ENCODE measurements at regions not wholly inside any gene's neighbourhood (a gene's known extent, or its start where the extent isn't known, plus 50 kb on each side); places are given as distances from the start of the nearest gene placed in this dataset.

- intact Hi-C loops (cut with micrococcal nuclease) = no loop called here
Observed at GRCh38 chr13:111394211-111394922, 73.9 kb downstream of the TEX29 start.

- intact Hi-C loops (cut with micrococcal nuclease) = no loop called here
Observed at GRCh38 chr13:111395511-111396393, 75.3 kb downstream of the TEX29 start.

- intact Hi-C loops (cut with micrococcal nuclease) = no loop called here
Observed at GRCh38 chr13:111396457-111396856, 76.0 kb downstream of the TEX29 start.

- intact Hi-C loops (cut with micrococcal nuclease) = no loop called here
Observed at GRCh38 chr13:111397202-111397880, 76.9 kb downstream of the TEX29 start.

GRCh38 chr13:111398196-111398595, 77.8 kb downstream of the TEX29 start:
- intact Hi-C loops (cut with micrococcal nuclease) = no loop called here

GRCh38 chr13:111398715-111399299, 78.4 kb downstream of the TEX29 start:
- intact Hi-C loops (cut with micrococcal nuclease) = no loop called here

GRCh38 chr13:111399334-111399733, 78.9 kb downstream of the TEX29 start:
- intact Hi-C loops (cut with micrococcal nuclease) = no loop called here

- intact Hi-C loops (cut with micrococcal nuclease) = loop anchor here (5.0 kb wide), 1 partner anchor 333 kb away; no protein-coding TSS in a partner anchor
Observed at GRCh38 chr13:111399776-111400538, 79.5 kb downstream of the TEX29 start.

GRCh38 chr13:111401151-111401550, 80.7 kb downstream of the TEX29 start:
- intact Hi-C loops (cut with micrococcal nuclease) = loop anchor here (5.0 kb wide), 1 partner anchor 334 kb away; no protein-coding TSS in a partner anchor

- intact Hi-C loops (cut with micrococcal nuclease) = loop anchor here (5.0 kb wide), 1 partner anchor 334 kb away; no protein-coding TSS in a partner anchor
Observed at GRCh38 chr13:111401755-111402154, 81.3 kb downstream of the TEX29 start.

GRCh38 chr13:111402441-111402840, 82.0 kb downstream of the TEX29 start:
- intact Hi-C loops (cut with micrococcal nuclease) = loop anchor here (5.0 kb wide), 1 partner anchor 335 kb away; no protein-coding TSS in a partner anchor

- intact Hi-C loops (cut with micrococcal nuclease) = loop anchor here (5.0 kb wide), 1 partner anchor 336 kb away; no protein-coding TSS in a partner anchor
Observed at GRCh38 chr13:111403266-111403665, 82.8 kb downstream of the TEX29 start.

GRCh38 chr13:111404746-111405145, 84.3 kb downstream of the TEX29 start:
- intact Hi-C loops (cut with micrococcal nuclease) = loop anchor here (5.0 kb wide), 1 partner anchor 337 kb away; no protein-coding TSS in a partner anchor

- intact Hi-C loops (cut with micrococcal nuclease) = no loop called here
Observed at GRCh38 chr13:111406636-111407035, 86.2 kb downstream of the TEX29 start.

GRCh38 chr13:111407381-111408131, 87.1 kb downstream of the TEX29 start:
- intact Hi-C loops (cut with micrococcal nuclease) = no loop called here

- intact Hi-C loops (cut with micrococcal nuclease) = no loop called here
Observed at GRCh38 chr13:111409413-111409812, 89.0 kb downstream of the TEX29 start.

- intact Hi-C loops (cut with micrococcal nuclease) = no loop called here
Observed at GRCh38 chr13:111410232-111411021, 90.0 kb downstream of the TEX29 start.

- intact Hi-C loops (cut with micrococcal nuclease) = no loop called here
Observed at GRCh38 chr13:111411151-111411858, 90.9 kb downstream of the TEX29 start.
